Renal cortical epithelial cell (primary cell): ENCODE measurements at regions not wholly inside any gene's neighbourhood (a gene's known extent, or its start where the extent isn't known, plus 50 kb on each side); places are given as distances from the start of the nearest gene placed in this dataset.
A peak's percentile ranks its signal among the peaks of the same experiment; 100 is the strongest.
"Not testable (repeated sequence)": the region's sequence is repeated elsewhere in the genome, so short reads cannot be mapped to it uniquely, and the experiment has no call there.

ENCODE experiments used
- DNase-seq: peaks from one replicate; pipeline ENCODE4 v3.0.0-alpha.2; 2011; ENCODE audit warnings: low read depth

DNA sequence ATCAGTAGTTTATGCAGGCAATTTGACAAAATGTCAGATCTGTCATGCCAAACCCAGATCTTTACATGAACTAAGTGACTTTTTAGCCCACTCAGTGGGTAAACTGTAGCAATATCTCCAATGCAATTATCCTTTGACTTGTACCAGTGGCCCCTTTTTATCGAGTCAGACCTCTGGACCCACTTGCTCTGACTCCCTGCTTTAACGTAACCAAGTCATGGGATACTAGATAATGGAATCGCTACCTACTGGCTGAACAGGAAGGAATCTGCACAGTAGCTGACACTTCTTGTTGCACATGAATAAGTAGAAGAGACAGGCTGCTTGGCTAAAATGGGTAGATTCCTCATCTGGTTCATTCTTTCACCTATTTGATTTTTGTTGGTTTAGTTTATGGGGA is 128.4 kb upstream of the LYPLAL1 start:
- no peak for DNase-seq

- no peak for DNase-seq
Observed at GRCh38 chr1:219049501-219049900, 124.2 kb upstream of the LYPLAL1 start.

DNA sequence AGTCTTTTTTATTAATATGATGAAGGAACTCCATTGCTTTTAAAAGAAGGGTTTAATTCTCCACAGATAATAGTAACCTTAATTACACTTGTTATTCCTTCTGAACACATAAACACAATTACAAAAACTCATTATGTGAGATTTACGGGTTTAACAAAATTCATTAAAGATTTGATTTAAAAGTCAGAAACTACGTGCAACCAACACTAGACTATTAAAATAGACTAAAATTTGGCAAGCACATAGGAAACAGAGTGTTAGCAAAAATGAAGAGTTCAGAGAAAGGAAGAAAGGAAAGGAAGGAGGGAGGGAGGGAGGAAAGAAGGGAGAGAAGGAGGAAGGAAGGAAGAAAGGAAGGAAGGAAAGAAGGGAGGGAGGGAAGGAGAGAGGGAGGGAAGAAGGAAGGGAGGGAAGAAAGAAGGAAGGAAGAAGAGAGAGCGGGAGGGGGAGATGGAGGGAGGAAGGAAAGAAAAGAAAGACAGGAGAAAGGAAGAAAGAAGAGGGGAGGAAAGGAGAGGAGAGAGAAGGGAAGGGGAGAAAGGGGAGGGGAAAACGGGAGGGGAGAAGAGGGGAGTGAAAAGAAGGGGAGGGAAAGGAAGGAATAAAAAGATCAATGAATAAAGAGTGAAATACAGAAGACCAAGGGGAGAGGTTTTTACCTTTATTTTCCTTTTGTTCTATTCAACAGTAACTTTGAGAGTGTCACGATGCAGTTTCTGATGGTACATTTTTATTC is 123.4 kb upstream of the LYPLAL1 start:
- no peak for DNase-seq

GRCh38 chr1:219050822-219051125 is 122.9 kb upstream of the LYPLAL1 start:
- no peak for DNase-seq

- no peak for DNase-seq
Observed at GRCh38 chr1:219051547-219051946, 122.1 kb upstream of the LYPLAL1 start.

DNA sequence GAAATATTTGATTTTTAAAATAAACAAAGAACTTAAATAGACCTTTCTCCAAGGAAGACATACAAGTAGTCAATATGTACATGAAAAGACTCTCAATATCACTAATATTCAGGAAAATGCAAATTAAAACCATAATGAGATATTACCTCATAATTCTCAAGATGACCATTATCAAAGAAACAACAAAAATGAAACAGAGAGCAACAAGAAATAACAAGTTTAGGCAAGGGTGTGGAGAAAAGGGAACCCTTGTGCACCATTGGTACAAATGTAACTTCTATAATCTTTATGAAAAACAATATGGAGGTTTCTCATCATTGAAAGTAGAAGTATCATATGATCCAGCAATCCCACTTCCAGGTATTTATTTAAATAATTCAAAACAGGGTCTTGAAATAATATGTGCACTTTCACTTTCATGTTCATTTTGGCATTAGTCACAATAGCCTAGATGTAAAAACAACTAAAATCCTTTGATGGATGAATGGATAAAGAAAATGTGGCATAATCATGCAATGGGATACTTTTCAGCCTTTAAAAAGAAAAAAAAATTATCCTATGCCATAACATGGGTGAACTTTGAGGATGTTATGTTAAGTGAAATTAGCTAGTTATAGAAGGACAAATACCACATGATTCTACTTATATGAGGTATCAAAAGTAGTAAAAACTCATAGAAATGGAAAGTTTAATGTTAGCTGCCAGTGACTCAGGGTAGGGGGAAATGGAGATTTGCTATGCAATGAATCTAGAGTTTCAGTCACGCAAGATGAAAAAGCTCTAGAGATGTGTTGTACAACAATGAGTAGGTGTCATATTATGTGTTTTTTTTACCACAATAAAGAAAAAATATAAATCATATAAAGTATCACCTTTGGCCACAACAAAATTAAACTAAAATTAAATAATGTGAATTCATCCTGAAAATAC is 114.5 kb upstream of the LYPLAL1 start:
- DNase-seq = no peak

- no peak for DNase-seq
Observed at GRCh38 chr1:219060798-219061197, 112.9 kb upstream of the LYPLAL1 start.

- DNase-seq = no peak
Observed at GRCh38 chr1:219062161-219062560, 111.5 kb upstream of the LYPLAL1 start.

DNA sequence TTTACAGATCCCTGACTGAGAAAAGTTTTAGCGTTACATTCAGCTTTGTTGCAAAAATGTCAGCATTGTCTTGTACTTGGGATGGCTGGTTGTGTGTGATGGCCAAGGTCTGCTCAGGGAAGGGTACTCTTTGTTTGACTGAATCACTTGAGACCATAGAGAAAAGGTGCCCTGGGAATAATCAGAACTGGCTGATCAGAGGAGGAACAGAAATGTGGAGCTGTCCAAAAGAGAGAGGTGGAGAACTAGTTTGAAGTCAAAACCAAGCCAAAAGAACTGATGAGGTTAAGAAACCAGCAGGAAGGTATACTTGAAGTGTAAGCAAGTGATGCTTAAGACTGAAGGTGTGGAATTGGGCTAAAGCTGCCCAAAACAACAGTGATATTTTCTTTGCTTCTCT is 107.6 kb upstream of the LYPLAL1 start:
- no peak for DNase-seq

GRCh38 chr1:219066631-219067349 is 106.9 kb upstream of the LYPLAL1 start:
- DNase-seq = peak; percentile 88

- no peak for DNase-seq
Observed at GRCh38 chr1:219067350-219067712, 106.3 kb upstream of the LYPLAL1 start.

- DNase-seq = not testable (repeated sequence)
Observed at GRCh38 chr1:219070395-219070794, 103.3 kb upstream of the LYPLAL1 start.

DNA sequence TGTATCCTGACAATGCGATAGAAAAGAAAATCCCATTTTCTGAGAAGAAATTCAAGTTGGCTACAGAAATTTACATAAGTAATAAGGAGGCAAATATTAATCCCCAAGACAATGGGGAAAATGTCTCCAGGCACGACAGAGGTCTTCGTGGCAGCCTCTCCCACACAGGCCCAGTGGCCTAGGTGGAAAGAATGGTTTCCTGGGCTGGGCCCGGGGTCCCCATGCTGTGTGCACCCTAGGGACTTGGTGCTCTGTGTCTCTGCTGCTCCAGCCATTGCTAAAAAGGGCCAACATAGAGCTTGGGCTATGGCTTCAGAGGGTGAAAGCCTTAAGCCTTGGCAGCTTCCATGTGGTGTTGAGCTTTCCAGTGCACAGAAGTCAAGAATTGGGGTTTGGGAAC is 102.5 kb upstream of the LYPLAL1 start:
- DNase-seq = no peak

DNA sequence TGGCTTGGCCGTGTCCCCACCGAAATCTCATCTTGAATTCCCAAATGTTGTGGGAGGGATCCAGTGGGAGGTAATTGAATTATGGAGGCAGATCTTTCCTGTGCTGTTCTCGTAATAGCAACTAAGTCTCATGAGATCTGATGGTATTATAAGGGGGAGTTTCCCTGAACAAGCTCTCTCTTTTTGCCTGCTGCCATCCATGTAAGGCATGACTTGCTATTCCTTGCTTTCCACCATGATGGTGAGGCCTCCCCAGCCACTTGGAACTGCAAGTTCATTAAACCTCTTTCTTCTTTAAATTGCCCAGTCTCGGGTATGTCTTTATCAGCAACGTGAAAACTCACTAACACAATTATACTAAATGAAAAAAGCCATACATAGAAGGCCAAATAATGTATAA is 101.3 kb upstream of the LYPLAL1 start:
- no peak for DNase-seq

- DNase-seq = no peak
Observed at GRCh38 chr1:219074084-219074728, 99.5 kb upstream of the LYPLAL1 start.

DNA sequence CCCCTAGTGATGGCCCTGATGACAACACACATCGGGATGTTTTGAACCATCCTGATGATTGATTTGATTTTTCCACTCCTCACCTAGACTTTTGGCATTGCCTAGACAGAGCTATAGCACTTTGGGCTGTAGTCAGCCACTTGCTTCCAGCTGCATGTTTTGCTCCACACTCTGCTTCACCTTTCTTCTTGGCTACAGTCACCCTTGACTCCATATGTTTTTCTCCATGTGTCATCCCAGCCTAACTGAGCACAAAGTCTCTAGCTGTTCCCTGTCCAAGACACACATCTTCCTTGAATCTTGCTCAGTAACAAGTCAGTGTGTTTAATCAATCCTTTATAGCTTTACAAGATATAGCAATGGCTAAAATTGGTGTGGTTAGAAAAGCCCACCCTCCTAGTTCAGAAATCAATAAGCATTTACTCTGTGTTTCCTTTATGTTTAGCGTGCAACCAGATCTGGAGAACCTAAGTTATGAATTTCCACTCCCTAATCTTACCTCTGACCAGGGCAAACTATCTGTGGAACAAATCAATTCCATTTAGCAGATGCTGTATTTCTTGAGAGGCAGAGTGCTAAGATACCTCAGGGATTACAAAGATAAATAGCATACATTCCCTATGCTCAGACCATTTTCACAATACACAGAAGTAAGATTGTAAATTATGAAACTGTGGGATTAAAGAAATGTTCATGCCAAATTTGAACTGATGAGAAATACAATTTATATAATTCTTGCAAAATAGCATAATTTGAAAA is 98.4 kb upstream of the LYPLAL1 start:
- DNase-seq = no peak

GRCh38 chr1:219076326-219076937 is 97.2 kb upstream of the LYPLAL1 start:
- no peak for DNase-seq

GRCh38 chr1:219077767-219078166 is 95.9 kb upstream of the LYPLAL1 start:
- not testable (repeated sequence) for DNase-seq

GRCh38 chr1:219081943-219082925 is 91.4 kb upstream of the LYPLAL1 start:
- DNase-seq = no peak

DNA sequence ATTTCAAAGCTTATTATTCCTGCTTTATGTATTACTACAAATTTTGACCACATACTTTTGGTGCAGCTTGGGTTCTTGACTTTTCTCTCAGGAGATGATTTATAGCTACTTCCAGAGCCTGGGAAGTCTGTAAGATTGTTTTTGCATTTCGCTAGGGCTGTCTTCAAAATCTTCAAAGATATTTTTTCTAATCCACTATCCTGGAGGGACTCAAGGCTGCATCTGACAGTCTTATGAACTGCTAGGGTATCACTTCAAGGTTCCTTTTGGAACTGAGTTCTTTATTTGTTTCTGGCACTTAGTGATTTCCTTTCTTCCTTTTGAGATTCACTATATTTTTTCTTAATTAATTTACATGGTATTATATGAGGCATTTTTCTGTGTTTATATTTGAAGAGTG is 90.0 kb upstream of the LYPLAL1 start:
- no peak for DNase-seq
